ENCODE measurements at regions not wholly inside any gene's neighbourhood (a gene's known extent, or its start where the extent isn't known, plus 50 kb on each side); places are given as distances from the start of the nearest gene placed in this dataset.

GRCh38 chr1:218748071-218748470, 402.9 kb downstream of the TGFB2 start:
- no peak for TF ChIP-seq CTCF (IDR thresholded peaks at IDR 0.05; ENCODE audit: low read depth, low read length)
- H3K4me3 ChIP-seq (ENCODE audit: low read depth, low read length) = no peak overlapping the region
- in situ Hi-C loops (cut with HindIII; ENCODE audit: low sequenced_read_pairs) = no loop called here
- no peak for DNase-seq (ENCODE audit: low read depth, low spot score)

- TF ChIP-seq CTCF (IDR thresholded peaks at IDR 0.05; ENCODE audit: low read depth, low read length) = no peak
- no peak for DNase-seq (ENCODE audit: low read depth, low spot score)
- no peak overlapping the region for H3K4me3 ChIP-seq (ENCODE audit: low read depth, low read length)
- in situ Hi-C loops (cut with HindIII; ENCODE audit: low sequenced_read_pairs) = no loop called here
Observed at GRCh38 chr1:218750216-218750970, 405.3 kb downstream of the TGFB2 start.

- no peak for DNase-seq (ENCODE audit: low read depth, low spot score)
- TF ChIP-seq CTCF (IDR thresholded peaks at IDR 0.05; ENCODE audit: low read depth, low read length) = no peak
- no peak overlapping the region for H3K4me3 ChIP-seq (ENCODE audit: low read depth, low read length)
- in situ Hi-C loops (cut with HindIII; ENCODE audit: low sequenced_read_pairs) = no loop called here
Observed at GRCh38 chr1:218751208-218751948, 406.2 kb downstream of the TGFB2 start.

DNA sequence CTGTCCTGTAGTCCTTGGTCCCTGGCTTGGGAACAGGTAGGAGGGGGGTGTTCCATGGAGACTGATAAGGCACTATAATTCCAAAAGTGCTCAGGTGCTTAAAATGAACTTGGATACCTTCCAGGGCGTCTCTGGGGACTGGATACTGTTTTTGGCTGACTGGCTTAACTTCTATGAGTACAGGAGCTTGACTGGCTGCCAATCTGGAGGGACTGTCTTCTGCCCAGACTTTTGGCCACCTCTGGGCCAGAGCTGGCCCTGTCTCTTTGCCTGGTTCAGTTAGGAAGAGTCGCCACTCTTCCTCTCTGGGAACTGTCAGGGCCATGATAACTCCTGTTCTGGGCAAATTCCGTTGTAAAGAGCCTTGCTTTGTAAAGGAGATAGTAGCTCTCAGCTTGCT, 407.0 kb downstream of the TGFB2 start:
- TF ChIP-seq CTCF (IDR thresholded peaks at IDR 0.05; ENCODE audit: low read depth, low read length) = no peak
- no peak overlapping the region for H3K4me3 ChIP-seq (ENCODE audit: low read depth, low read length)
- no peak for DNase-seq (ENCODE audit: low read depth, low spot score)
- in situ Hi-C loops (cut with HindIII; ENCODE audit: low sequenced_read_pairs) = no loop called here

DNA sequence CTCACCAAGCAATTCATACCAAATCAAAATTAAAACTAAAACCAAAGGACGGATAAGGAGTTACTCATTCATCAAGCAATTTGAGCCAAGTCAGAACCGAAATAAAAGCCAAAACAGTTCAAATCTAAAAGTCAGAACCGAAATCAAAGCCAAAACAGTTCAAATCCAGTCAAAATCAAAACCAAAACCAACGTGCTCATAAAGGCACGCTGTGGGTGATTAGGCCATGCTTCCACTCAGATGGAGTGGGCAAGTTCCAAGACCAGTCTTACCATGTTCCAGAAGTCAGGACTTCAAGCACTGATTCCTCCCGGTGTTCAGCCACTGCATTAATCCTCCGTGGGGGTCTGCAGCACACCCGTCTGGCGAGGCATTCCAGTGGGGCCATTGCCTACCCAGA, 409.3 kb downstream of the TGFB2 start:
- DNase-seq (ENCODE audit: low read depth, low spot score) = no peak
- no peak overlapping the region for H3K4me3 ChIP-seq (ENCODE audit: low read depth, low read length)
- in situ Hi-C loops (cut with HindIII; ENCODE audit: low sequenced_read_pairs) = no loop called here
- no peak for TF ChIP-seq CTCF (IDR thresholded peaks at IDR 0.05; ENCODE audit: low read depth, low read length)

GRCh38 chr1:218755128-218755527, 410.0 kb downstream of the TGFB2 start:
- no peak for TF ChIP-seq CTCF (IDR thresholded peaks at IDR 0.05; ENCODE audit: low read depth, low read length)
- DNase-seq (ENCODE audit: low read depth, low spot score) = no peak
- in situ Hi-C loops (cut with HindIII; ENCODE audit: low sequenced_read_pairs) = no loop called here
- no peak overlapping the region for H3K4me3 ChIP-seq (ENCODE audit: low read depth, low read length)

Data from astrocyte of the spinal cord (primary cell).